GM19238 (cell line): ENCODE measurements at regions not wholly inside any gene's neighbourhood (a gene's known extent, or its start where the extent isn't known, plus 50 kb on each side); places are given as distances from the start of the nearest gene placed in this dataset.
A peak's percentile ranks its signal among the peaks of the same experiment; 100 is the strongest.
"Not testable (repeated sequence)": the region's sequence is repeated elsewhere in the genome, so short reads cannot be mapped to it uniquely, and the experiment has no call there.

Experiments used
- DNase-seq: peaks from one replicate; pipeline ENCODE4 v3.0.0; 2011; ENCODE audit warnings: low spot score; ENCODE audit not compliant: insufficient read length

- no peak for DNase-seq
These were observed 115.0 kb upstream of the EGLN3 start for GRCh38 chr14:34065690-34066391.

- no peak for DNase-seq
These were observed 114.4 kb upstream of the EGLN3 start for GRCh38 chr14:34065236-34065635.

GRCh38 chr14:34064349-34064748 is 113.5 kb upstream of the EGLN3 start:
- no peak for DNase-seq

GRCh38 chr14:34063470-34064164 is 112.7 kb upstream of the EGLN3 start:
- no peak for DNase-seq

- DNase-seq: no peak
These were observed 112.2 kb upstream of the EGLN3 start for GRCh38 chr14:34063042-34063441.

- DNase-seq: no peak
These were observed 111.6 kb upstream of the EGLN3 start for GRCh38 chr14:34062353-34062973.

GRCh38 chr14:34060651-34060999 is 109.8 kb upstream of the EGLN3 start:
- no peak for DNase-seq

GRCh38 chr14:34059925-34060650 is 109.2 kb upstream of the EGLN3 start:
- DNase-seq: peak; percentile 52

GRCh38 chr14:34059037-34059924 is 108.4 kb upstream of the EGLN3 start:
- no peak for DNase-seq

GRCh38 chr14:34058510-34058909 is 107.6 kb upstream of the EGLN3 start:
- DNase-seq: no peak

- no peak for DNase-seq
These were observed 105.2 kb upstream of the EGLN3 start for GRCh38 chr14:34056046-34056445.

- no peak for DNase-seq
These were observed 104.5 kb upstream of the EGLN3 start for GRCh38 chr14:34055157-34055950.

- no peak for DNase-seq
These were observed 102.8 kb upstream of the EGLN3 start for GRCh38 chr14:34053666-34054065.

GRCh38 chr14:34052658-34053014 is 101.8 kb upstream of the EGLN3 start:
- no peak for DNase-seq

GRCh38 chr14:34051966-34052657 is 101.2 kb upstream of the EGLN3 start:
- DNase-seq: no peak

- DNase-seq: no peak
These were observed 99.7 kb upstream of the EGLN3 start for GRCh38 chr14:34050606-34051005.

GRCh38 chr14:34049790-34050189 is 98.9 kb upstream of the EGLN3 start:
- no peak for DNase-seq

GRCh38 chr14:34049187-34049586 is 98.3 kb upstream of the EGLN3 start:
- DNase-seq: not testable (repeated sequence)

- no peak for DNase-seq
These were observed 96.1 kb upstream of the EGLN3 start for GRCh38 chr14:34046799-34047520.
